ENCODE measurements at regions not wholly inside any gene's neighbourhood (a gene's known extent, or its start where the extent isn't known, plus 50 kb on each side); places are given as distances from the start of the nearest gene placed in this dataset.

DNA sequence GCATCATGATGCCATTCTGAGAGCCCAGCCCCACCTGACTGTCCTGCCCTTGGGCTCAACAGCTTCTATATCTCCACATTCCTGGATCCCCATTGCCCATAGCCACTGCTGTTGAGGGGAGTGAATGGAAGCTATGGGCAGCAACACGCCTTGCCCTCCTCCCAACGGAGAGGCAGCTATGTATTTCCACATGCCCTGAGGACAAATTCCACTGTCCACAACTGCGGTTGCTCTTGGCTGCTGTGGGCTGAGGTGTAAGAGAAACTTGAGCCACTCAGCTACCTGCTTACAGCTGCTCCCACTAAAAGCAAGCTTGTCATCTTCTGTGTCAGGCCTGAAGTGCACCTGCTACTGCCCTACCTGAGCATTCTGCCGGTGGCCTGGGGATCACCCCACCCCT, 222.9 kb downstream of the PSAT1 start:
- Mint-ChIP-seq H3K9me3 (peaks cover 19 to 23% (median 19%) of the 10 kb centered on the region in 3 donors), H3K4me1 (no peaks in the 10 kb centered on the region), H3K27me3 (no peaks in the 10 kb centered on the region), H3K4me3 (no peak overlapping the region), H3K27ac (no peak overlapping the region), H3K36me3 (no peaks in the 10 kb centered on the region)
- no peak overlapping the region for H3K27ac ChIP-seq (ENCODE audit: low read length)
- no peaks in the 10 kb centered on the region for H3K4me1 ChIP-seq (ENCODE audit: control insufficient read depth in 1 of 2, extremely low read depth in 1 of 2, insufficient read depth in 2 of 2, low read length in 2 of 2)
- H3K4me3 ChIP-seq (ENCODE audit: control insufficient read depth in 1 of 2, extremely low read depth in 1 of 2, low read length in 1 of 2), result no peak overlapping the region
- ATAC-seq (replicated peaks in 1 of 4), result no peak
- no peak for DNase-seq
- WGBS (ENCODE audit: insufficient coverage), result 100% methylated on average over 1 of the region's 4 CpGs
- H3K36me3 ChIP-seq (ENCODE audit: control insufficient read depth in 2 of 2, extremely low read depth in 1 of 2, insufficient read depth in 1 of 2, low read length in 1 of 2), result no peaks in the 10 kb centered on the region
- POLR2A ChIA-PET, result no interaction called here
- CTCF ChIA-PET, result no interaction called here
- no peaks in the 10 kb centered on the region for H3K9me3 ChIP-seq
- peaks cover 0 to 4% of the 10 kb centered on the region in 2 experiments for H3K27me3 ChIP-seq (replicated peaks in 1 of 2; ENCODE audit: control insufficient read depth in 2 of 2, extremely low read depth in 1 of 2, insufficient read depth in 2 of 2, low read length in 1 of 2)

DNA sequence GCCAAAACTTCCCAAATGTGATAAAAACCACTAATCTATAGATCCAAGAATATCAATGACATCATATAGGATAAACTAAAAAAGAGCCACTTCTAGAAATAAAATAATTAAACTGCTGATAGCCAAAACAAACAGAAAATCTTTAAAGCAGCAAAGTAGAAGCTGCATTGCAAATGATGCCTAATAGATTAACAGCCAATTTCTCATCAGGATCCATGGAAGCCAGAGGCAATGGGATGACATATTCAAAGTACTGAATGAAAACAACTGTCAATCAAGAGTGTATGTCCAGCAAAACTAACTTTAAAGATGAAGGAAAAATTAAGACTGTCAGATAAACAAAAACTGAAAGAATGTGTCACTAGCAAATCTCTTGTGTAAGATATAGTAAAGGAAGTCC, 224.8 kb downstream of the PSAT1 start:
- Histone ChIP-seq H3K27me3 (replicated peaks in 1 of 2; ENCODE audit: control insufficient read depth in 2 of 2, extremely low read depth in 1 of 2, insufficient read depth in 2 of 2, low read length in 1 of 2) (peaks cover 0 to 4% of the 10 kb centered on the region in 2 experiments), H3K27ac (ENCODE audit: low read length) (no peak overlapping the region), H3K9me3 (no peaks in the 10 kb centered on the region), H3K4me3 (ENCODE audit: control insufficient read depth in 1 of 2, extremely low read depth in 1 of 2, low read length in 1 of 2) (no peak overlapping the region), H3K36me3 (ENCODE audit: control insufficient read depth in 2 of 2, extremely low read depth in 1 of 2, insufficient read depth in 1 of 2, low read length in 1 of 2) (no peaks in the 10 kb centered on the region), H3K4me1 (ENCODE audit: control insufficient read depth in 1 of 2, extremely low read depth in 1 of 2, insufficient read depth in 2 of 2, low read length in 2 of 2) (no peaks in the 10 kb centered on the region)
- no peak overlapping the region for H3K27ac Mint-ChIP-seq
- H3K4me3 Mint-ChIP-seq, result no peak overlapping the region
- H3K9me3 Mint-ChIP-seq, result peaks cover 19 to 21% (median 19%) of the 10 kb centered on the region in 3 donors
- H3K4me1 Mint-ChIP-seq, result no peaks in the 10 kb centered on the region
- DNase-seq (no peak), ATAC-seq (replicated peaks in 1 of 4) (no peak)
- H3K27me3 Mint-ChIP-seq, result no peaks in the 10 kb centered on the region
- ChIA-PET CTCF (no interaction called here), POLR2A (no interaction called here)
- no peaks in the 10 kb centered on the region for H3K36me3 Mint-ChIP-seq

DNA sequence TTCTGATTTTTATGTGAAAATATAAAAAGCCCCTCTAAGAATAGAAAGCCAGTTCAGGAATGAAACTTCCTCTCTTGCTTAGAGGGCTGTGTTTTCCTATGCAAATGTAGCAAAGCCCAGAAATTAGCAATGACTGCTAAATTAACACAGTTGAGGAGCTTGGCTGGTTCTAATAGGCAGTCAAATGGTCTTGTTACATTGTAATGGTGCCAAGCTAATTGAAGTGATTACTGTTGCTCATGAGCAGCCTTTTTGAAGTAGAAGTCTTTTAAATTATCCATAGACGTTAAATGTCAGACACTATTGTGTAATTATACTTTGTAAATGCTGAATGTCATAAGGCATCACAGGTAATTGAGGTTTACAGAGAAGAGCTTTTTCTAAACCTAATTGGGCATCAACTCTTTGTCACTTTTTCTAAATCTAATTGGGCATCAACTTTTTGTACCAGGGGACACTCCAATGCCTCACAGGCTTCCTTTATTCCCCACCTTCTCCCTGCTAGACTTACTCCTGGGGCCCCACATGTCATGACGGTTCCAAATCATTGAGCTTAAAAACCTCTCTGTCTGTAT, 229.1 kb downstream of the PSAT1 start:
- Mint-ChIP-seq H3K4me1 (no peaks in the 10 kb centered on the region), H3K27me3 (no peaks in the 10 kb centered on the region), H3K4me3 (no peak overlapping the region), H3K9me3 (peaks cover 6 to 11% (median 9%) of the 10 kb centered on the region in 3 donors), H3K27ac (no peak overlapping the region), H3K36me3 (no peaks in the 10 kb centered on the region)
- no peaks in the 10 kb centered on the region for H3K27me3 ChIP-seq (replicated peaks in 1 of 2; ENCODE audit: control insufficient read depth in 2 of 2, extremely low read depth in 1 of 2, insufficient read depth in 2 of 2, low read length in 1 of 2)
- ATAC-seq (replicated peaks in 1 of 4), result no peak
- ChIA-PET POLR2A (no interaction called here), CTCF (no interaction called here)
- DNase-seq, result no peak
- no peak overlapping the region for H3K4me3 ChIP-seq (ENCODE audit: control insufficient read depth in 1 of 2, extremely low read depth in 1 of 2, low read length in 1 of 2)
- no peaks in the 10 kb centered on the region for H3K4me1 ChIP-seq (ENCODE audit: control insufficient read depth in 1 of 2, extremely low read depth in 1 of 2, insufficient read depth in 2 of 2, low read length in 2 of 2)
- no peaks in the 10 kb centered on the region for H3K9me3 ChIP-seq
- no CpG with 5 or more reads among the region's 2 CpGs for WGBS (ENCODE audit: insufficient coverage)
- H3K36me3 ChIP-seq (ENCODE audit: control insufficient read depth in 2 of 2, extremely low read depth in 1 of 2, insufficient read depth in 1 of 2, low read length in 1 of 2), result no peaks in the 10 kb centered on the region
- no peak overlapping the region for H3K27ac ChIP-seq (ENCODE audit: low read length)

DNA sequence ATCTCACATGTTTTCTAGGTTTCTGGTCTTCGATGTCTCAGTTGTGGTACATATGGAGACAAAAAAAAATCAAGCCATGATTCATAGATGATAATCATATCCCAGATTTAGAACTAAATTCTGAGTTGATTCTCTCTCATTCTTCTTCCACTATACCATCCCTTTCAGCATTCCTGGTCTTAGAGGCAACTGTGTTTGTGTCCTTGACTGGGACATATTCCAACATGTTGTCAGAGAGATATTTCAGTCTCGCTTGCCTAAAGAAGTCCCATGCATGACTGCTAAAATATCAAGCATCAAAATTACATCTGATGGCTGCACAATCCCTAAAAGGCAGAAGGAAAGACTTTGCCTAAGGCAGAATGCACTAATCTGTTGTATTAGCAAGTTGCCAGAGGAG, 236.6 kb downstream of the PSAT1 start:
- Mint-ChIP-seq H3K27ac (no peak overlapping the region), H3K27me3 (peaks cover 0 to 2% of the 10 kb centered on the region in 2 donors), H3K9me3 (peaks cover 0 to 2% (median 0%) of the 10 kb centered on the region in 3 donors), H3K36me3 (no peaks in the 10 kb centered on the region), H3K4me3 (no peak overlapping the region), H3K4me1 (no peaks in the 10 kb centered on the region)
- H3K9me3 ChIP-seq, result no peaks in the 10 kb centered on the region
- no peaks in the 10 kb centered on the region for H3K27me3 ChIP-seq (replicated peaks in 1 of 2; ENCODE audit: control insufficient read depth in 2 of 2, extremely low read depth in 1 of 2, insufficient read depth in 2 of 2, low read length in 1 of 2)
- ATAC-seq (replicated peaks in 1 of 4) (no peak), DNase-seq (no peak)
- no peak overlapping the region for H3K4me3 ChIP-seq (ENCODE audit: control insufficient read depth in 1 of 2, extremely low read depth in 1 of 2, low read length in 1 of 2)
- no peaks in the 10 kb centered on the region for H3K4me1 ChIP-seq (ENCODE audit: control insufficient read depth in 1 of 2, extremely low read depth in 1 of 2, insufficient read depth in 2 of 2, low read length in 2 of 2)
- no peaks in the 10 kb centered on the region for H3K36me3 ChIP-seq (ENCODE audit: control insufficient read depth in 2 of 2, extremely low read depth in 1 of 2, insufficient read depth in 1 of 2, low read length in 1 of 2)
- H3K27ac ChIP-seq (ENCODE audit: low read length), result no peak overlapping the region
- ChIA-PET POLR2A (no interaction called here), CTCF (no interaction called here)
- WGBS (ENCODE audit: insufficient coverage), result no CpG with 5 or more reads among the region's 2 CpGs

DNA sequence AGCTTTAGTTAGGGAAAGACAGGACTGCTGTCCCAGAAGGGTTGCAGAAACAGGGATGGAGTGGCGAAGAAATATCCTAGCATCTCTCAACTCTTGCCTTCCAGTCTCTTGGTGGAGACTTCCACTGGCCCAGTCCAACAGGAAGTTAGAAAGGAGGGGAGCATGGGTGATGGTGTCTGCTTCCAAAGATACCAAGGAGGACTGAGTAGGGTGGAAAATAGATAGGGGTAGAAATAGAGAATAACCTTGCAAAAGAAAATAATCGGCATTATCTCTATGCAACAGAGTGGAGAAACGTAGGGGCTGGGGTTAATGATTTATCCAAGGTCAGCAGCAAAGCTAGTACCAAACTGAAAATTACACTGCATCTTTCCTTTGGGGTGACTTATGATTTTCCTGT, 242.3 kb downstream of the PSAT1 start:
- Histone ChIP-seq H3K9me3 (no peaks in the 10 kb centered on the region), H3K4me1 (ENCODE audit: control insufficient read depth in 1 of 2, extremely low read depth in 1 of 2, insufficient read depth in 2 of 2, low read length in 2 of 2) (no peaks in the 10 kb centered on the region), H3K4me3 (ENCODE audit: control insufficient read depth in 1 of 2, extremely low read depth in 1 of 2, low read length in 1 of 2) (no peak overlapping the region), H3K27me3 (replicated peaks in 1 of 2; ENCODE audit: control insufficient read depth in 2 of 2, extremely low read depth in 1 of 2, insufficient read depth in 2 of 2, low read length in 1 of 2) (peaks cover 0 to 2% of the 10 kb centered on the region in 2 experiments), H3K36me3 (ENCODE audit: control insufficient read depth in 2 of 2, extremely low read depth in 1 of 2, insufficient read depth in 1 of 2, low read length in 1 of 2) (no peaks in the 10 kb centered on the region), H3K27ac (ENCODE audit: low read length) (no peak overlapping the region)
- ChIA-PET CTCF (no interaction called here), POLR2A (no interaction called here)
- H3K27ac Mint-ChIP-seq, result no peak overlapping the region
- no peak for ATAC-seq (replicated peaks in 1 of 4)
- no peak overlapping the region for H3K4me3 Mint-ChIP-seq
- H3K36me3 Mint-ChIP-seq, result no peaks in the 10 kb centered on the region
- WGBS (ENCODE audit: insufficient coverage), result 100% methylated on average over 1 of the region's 3 CpGs
- no peak for DNase-seq
- H3K4me1 Mint-ChIP-seq, result no peaks in the 10 kb centered on the region
- peaks cover 0 to 3% of the 10 kb centered on the region in 2 donors for H3K27me3 Mint-ChIP-seq
- H3K9me3 Mint-ChIP-seq, result no peaks in the 10 kb centered on the region

DNA sequence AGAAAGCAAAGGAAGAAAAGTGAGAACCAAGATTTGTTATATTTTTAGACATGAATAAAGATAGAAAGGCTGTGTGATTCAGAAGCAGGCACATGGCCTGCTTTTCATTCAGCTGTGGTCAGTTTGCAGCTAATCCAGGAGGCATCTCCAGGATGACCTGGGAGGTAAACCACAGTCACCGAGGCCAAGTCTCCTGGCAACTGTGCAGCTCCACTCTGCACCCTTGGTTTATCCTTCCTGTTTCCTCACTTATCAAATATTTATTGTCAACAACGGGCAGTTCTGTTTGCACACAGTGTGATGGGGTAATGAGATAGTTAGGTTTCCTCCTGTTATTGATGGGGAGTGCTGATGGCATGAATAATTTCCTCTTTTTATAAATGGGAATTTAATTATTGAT, 243.0 kb downstream of the PSAT1 start:
- peaks cover 0 to 2% of the 10 kb centered on the region in 2 experiments for H3K27me3 ChIP-seq (replicated peaks in 1 of 2; ENCODE audit: control insufficient read depth in 2 of 2, extremely low read depth in 1 of 2, insufficient read depth in 2 of 2, low read length in 1 of 2)
- ATAC-seq (replicated peaks in 1 of 4), result no peak
- POLR2A ChIA-PET, result no interaction called here
- no peaks in the 10 kb centered on the region for H3K36me3 ChIP-seq (ENCODE audit: control insufficient read depth in 2 of 2, extremely low read depth in 1 of 2, insufficient read depth in 1 of 2, low read length in 1 of 2)
- WGBS (ENCODE audit: insufficient coverage), result no CpG with 5 or more reads among the region's 2 CpGs
- no peak for DNase-seq
- no peak overlapping the region for H3K27ac ChIP-seq (ENCODE audit: low read length)
- Mint-ChIP-seq H3K27ac (no peak overlapping the region), H3K36me3 (no peaks in the 10 kb centered on the region), H3K4me3 (no peak overlapping the region), H3K4me1 (no peaks in the 10 kb centered on the region), H3K27me3 (peaks cover 0 to 3% of the 10 kb centered on the region in 2 donors), H3K9me3 (peaks cover 0 to under 1% (median 0%) of the 10 kb centered on the region in 3 donors)
- H3K4me1 ChIP-seq (ENCODE audit: control insufficient read depth in 1 of 2, extremely low read depth in 1 of 2, insufficient read depth in 2 of 2, low read length in 2 of 2), result no peaks in the 10 kb centered on the region
- H3K9me3 ChIP-seq, result no peaks in the 10 kb centered on the region
- CTCF ChIA-PET, result no interaction called here
- no peak overlapping the region for H3K4me3 ChIP-seq (ENCODE audit: control insufficient read depth in 1 of 2, extremely low read depth in 1 of 2, low read length in 1 of 2)

DNA sequence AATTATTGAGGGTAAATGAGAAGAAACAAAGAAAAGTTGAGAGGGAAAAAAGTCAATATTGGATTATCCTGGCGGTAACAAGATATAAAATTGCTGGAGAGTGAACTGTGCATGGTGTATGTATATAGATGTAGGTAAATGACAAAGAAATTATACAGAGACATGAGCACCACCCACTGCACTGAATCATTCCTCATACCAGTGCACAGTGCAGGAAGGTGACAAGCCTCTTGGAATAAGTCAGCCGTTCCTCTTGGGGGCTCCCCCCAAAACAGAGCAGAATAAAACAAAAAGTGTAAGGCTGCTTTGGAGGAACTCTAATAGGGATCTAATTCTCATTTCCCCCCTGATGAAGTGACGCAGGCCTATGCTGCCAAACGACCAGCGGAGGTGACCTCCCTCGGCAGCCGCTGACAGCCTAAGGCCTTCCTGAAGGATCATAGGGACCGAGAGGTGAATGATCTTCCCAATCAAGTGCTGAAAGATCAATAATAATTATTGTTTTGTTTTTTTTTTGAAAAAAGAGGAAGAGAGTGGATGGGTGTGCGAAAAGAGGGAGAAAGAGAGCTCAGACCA, 245.0 kb downstream of the PSAT1 start:
- Histone ChIP-seq H3K27ac (ENCODE audit: low read length) (no peak overlapping the region), H3K27me3 (replicated peaks in 1 of 2; ENCODE audit: control insufficient read depth in 2 of 2, extremely low read depth in 1 of 2, insufficient read depth in 2 of 2, low read length in 1 of 2) (peaks cover 0 to 2% of the 10 kb centered on the region in 2 experiments), H3K9me3 (no peaks in the 10 kb centered on the region), H3K4me3 (ENCODE audit: control insufficient read depth in 1 of 2, extremely low read depth in 1 of 2, low read length in 1 of 2) (no peak overlapping the region), H3K4me1 (ENCODE audit: control insufficient read depth in 1 of 2, extremely low read depth in 1 of 2, insufficient read depth in 2 of 2, low read length in 2 of 2) (no peaks in the 10 kb centered on the region), H3K36me3 (ENCODE audit: control insufficient read depth in 2 of 2, extremely low read depth in 1 of 2, insufficient read depth in 1 of 2, low read length in 1 of 2) (no peaks in the 10 kb centered on the region)
- peaks cover 0 to 2% (median 0%) of the 10 kb centered on the region in 3 donors for H3K9me3 Mint-ChIP-seq
- CTCF ChIA-PET, result no interaction called here
- 100% methylated on average over 3 of the region's 9 CpGs for WGBS (ENCODE audit: insufficient coverage)
- no peak overlapping the region for H3K4me3 Mint-ChIP-seq
- DNase-seq, result no peak
- H3K27me3 Mint-ChIP-seq, result peaks cover 0 to 3% of the 10 kb centered on the region in 2 donors
- no peak overlapping the region for H3K27ac Mint-ChIP-seq
- H3K36me3 Mint-ChIP-seq, result no peaks in the 10 kb centered on the region
- H3K4me1 Mint-ChIP-seq, result no peaks in the 10 kb centered on the region
- ATAC-seq (replicated peaks in 1 of 4), result no peak
- POLR2A ChIA-PET, result no interaction called here

Data from T-cell (primary cell).